Hematopoietic multipotent progenitor cell treated with erythropoietin and hydrocortisone succinate and interleukin-3 and kit ligand, for 4 days (in vitro differentiated cells): ENCODE measurements at regions not wholly inside any gene's neighbourhood (a gene's known extent, or its start where the extent isn't known, plus 50 kb on each side); places are given as distances from the start of the nearest gene placed in this dataset.
"Not testable (repeated sequence)": the region's sequence is repeated elsewhere in the genome, so short reads cannot be mapped to it uniquely, and the experiment has no call there.

Experiments
- DNase-seq: peaks from one replicate; pipeline ENCODE4 v3.0.0-alpha.2; 2015

- DNase-seq = no peak
Observed at GRCh38 chr5:24145806-24146205, 499.0 kb downstream of the CDH10 start.

GRCh38 chr5:24161559-24161958 lies 483.2 kb downstream of the CDH10 start:
- no peak for DNase-seq

GRCh38 chr5:24162343-24162742 lies 482.4 kb downstream of the CDH10 start:
- no peak for DNase-seq

- DNase-seq = no peak
Observed at GRCh38 chr5:24163091-24163490, 481.7 kb downstream of the CDH10 start.

GRCh38 chr5:24167806-24168205 lies 477.0 kb downstream of the CDH10 start:
- DNase-seq = no peak

- no peak for DNase-seq
Observed at GRCh38 chr5:24170026-24170425, 474.8 kb downstream of the CDH10 start.

- DNase-seq = not testable (repeated sequence)
Observed at GRCh38 chr5:24170930-24171329, 473.8 kb downstream of the CDH10 start.

GRCh38 chr5:24177821-24178220 lies 467.0 kb downstream of the CDH10 start:
- DNase-seq = no peak

GRCh38 chr5:24183981-24184380 lies 460.8 kb downstream of the CDH10 start:
- DNase-seq = no peak

GRCh38 chr5:24188216-24188925 lies 456.4 kb downstream of the CDH10 start:
- no peak for DNase-seq

GRCh38 chr5:24196789-24197188 lies 448.0 kb downstream of the CDH10 start:
- no peak for DNase-seq

- DNase-seq = no peak
Observed at GRCh38 chr5:24208686-24209106, 436.1 kb downstream of the CDH10 start.

GRCh38 chr5:24215114-24215513 lies 429.7 kb downstream of the CDH10 start:
- DNase-seq = no peak

- no peak for DNase-seq
Observed at GRCh38 chr5:24222876-24223275, 421.9 kb downstream of the CDH10 start.

GRCh38 chr5:24225051-24225450 lies 419.7 kb downstream of the CDH10 start:
- DNase-seq = no peak

GRCh38 chr5:24226479-24226878 lies 418.3 kb downstream of the CDH10 start:
- DNase-seq = no peak

GRCh38 chr5:24227881-24228280 lies 416.9 kb downstream of the CDH10 start:
- not testable (repeated sequence) for DNase-seq

- DNase-seq = no peak
Observed at GRCh38 chr5:24232041-24232440, 412.7 kb downstream of the CDH10 start.

GRCh38 chr5:24232929-24233498 lies 411.8 kb downstream of the CDH10 start:
- no peak for DNase-seq

GRCh38 chr5:24235946-24236345 lies 408.8 kb downstream of the CDH10 start:
- DNase-seq = no peak

- DNase-seq = no peak
Observed at GRCh38 chr5:24245821-24246220, 399.0 kb downstream of the CDH10 start.

- no peak for DNase-seq
Observed at GRCh38 chr5:24264547-24264946, 380.2 kb downstream of the CDH10 start.

GRCh38 chr5:24265306-24265705 lies 379.5 kb downstream of the CDH10 start:
- no peak for DNase-seq

GRCh38 chr5:24268482-24269056 lies 376.2 kb downstream of the CDH10 start:
- no peak for DNase-seq
